ENCODE measurements at regions not wholly inside any gene's neighbourhood (a gene's known extent, or its start where the extent isn't known, plus 50 kb on each side); places are given as distances from the start of the nearest gene placed in this dataset.

- DNase-seq (ENCODE audit: low read depth in 1 of 2, low spot score in 1 of 2), result no peak
- H3K4me3 ChIP-seq (replicated peaks; ENCODE audit: insufficient read depth, low read length), result no peak overlapping the region
- no peak overlapping the region for H3K27ac ChIP-seq (replicated peaks)
- TF ChIP-seq SPI1 (IDR thresholded peaks at IDR 0.05; ENCODE audit: borderline replicate concordance, low read depth) (no peak), GABPA (IDR thresholded peaks at IDR 0.05; ENCODE audit: low read depth) (no peak), POLR2AphosphoS5 (IDR thresholded peaks at IDR 0.05; ENCODE audit: low read depth) (no peak)
- TF ChIP-seq, protein P1, sequence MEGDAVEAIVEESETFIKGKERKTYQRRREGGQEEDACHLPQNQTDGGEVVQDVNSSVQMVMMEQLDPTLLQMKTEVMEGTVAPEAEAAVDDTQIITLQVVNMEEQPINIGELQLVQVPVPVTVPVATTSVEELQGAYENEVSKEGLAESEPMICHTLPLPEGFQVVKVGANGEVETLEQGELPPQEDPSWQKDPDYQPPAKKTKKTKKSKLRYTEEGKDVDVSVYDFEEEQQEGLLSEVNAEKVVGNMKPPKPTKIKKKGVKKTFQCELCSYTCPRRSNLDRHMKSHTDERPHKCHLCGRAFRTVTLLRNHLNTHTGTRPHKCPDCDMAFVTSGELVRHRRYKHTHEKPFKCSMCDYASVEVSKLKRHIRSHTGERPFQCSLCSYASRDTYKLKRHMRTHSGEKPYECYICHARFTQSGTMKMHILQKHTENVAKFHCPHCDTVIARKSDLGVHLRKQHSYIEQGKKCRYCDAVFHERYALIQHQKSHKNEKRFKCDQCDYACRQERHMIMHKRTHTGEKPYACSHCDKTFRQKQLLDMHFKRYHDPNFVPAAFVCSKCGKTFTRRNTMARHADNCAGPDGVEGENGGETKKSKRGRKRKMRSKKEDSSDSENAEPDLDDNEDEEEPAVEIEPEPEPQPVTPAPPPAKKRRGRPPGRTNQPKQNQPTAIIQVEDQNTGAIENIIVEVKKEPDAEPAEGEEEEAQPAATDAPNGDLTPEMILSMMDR (IDR thresholded peaks at IDR 0.05; ENCODE audit: insufficient read depth, low read length), result no peak
- H3K27me3 ChIP-seq (ENCODE audit: insufficient read depth, poor library complexity, severe bottlenecking), result no peaks in the 10 kb centered on the region
Observed at GRCh38 chr6:156590482-156590881, 186.7 kb upstream of the ARID1B start.

GRCh38 chr6:156589281-156589680 lies 187.9 kb upstream of the ARID1B start:
- Histone ChIP-seq H3K27ac (replicated peaks) (no peak overlapping the region), H3K27me3 (ENCODE audit: insufficient read depth, poor library complexity, severe bottlenecking) (no peaks in the 10 kb centered on the region), H3K4me3 (replicated peaks; ENCODE audit: insufficient read depth, low read length) (no peak overlapping the region)
- TF ChIP-seq SPI1 (IDR thresholded peaks at IDR 0.05; ENCODE audit: borderline replicate concordance, low read depth), result no peak
- TF ChIP-seq, protein P2, sequence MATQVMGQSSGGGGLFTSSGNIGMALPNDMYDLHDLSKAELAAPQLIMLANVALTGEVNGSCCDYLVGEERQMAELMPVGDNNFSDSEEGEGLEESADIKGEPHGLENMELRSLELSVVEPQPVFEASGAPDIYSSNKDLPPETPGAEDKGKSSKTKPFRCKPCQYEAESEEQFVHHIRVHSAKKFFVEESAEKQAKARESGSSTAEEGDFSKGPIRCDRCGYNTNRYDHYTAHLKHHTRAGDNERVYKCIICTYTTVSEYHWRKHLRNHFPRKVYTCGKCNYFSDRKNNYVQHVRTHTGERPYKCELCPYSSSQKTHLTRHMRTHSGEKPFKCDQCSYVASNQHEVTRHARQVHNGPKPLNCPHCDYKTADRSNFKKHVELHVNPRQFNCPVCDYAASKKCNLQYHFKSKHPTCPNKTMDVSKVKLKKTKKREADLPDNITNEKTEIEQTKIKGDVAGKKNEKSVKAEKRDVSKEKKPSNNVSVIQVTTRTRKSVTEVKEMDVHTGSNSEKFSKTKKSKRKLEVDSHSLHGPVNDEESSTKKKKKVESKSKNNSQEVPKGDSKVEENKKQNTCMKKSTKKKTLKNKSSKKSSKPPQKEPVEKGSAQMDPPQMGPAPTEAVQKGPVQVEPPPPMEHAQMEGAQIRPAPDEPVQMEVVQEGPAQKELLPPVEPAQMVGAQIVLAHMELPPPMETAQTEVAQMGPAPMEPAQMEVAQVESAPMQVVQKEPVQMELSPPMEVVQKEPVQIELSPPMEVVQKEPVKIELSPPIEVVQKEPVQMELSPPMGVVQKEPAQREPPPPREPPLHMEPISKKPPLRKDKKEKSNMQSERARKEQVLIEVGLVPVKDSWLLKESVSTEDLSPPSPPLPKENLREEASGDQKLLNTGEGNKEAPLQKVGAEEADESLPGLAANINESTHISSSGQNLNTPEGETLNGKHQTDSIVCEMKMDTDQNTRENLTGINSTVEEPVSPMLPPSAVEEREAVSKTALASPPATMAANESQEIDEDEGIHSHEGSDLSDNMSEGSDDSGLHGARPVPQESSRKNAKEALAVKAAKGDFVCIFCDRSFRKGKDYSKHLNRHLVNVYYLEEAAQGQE (IDR thresholded peaks at IDR 0.05; ENCODE audit: insufficient replicate concordance, low read depth), result no peak
- TF ChIP-seq, protein P1 (IDR thresholded peaks at IDR 0.05; ENCODE audit: insufficient read depth, low read length), result no peak
- TF ChIP-seq POLR2AphosphoS5 (IDR thresholded peaks at IDR 0.05; ENCODE audit: low read depth), result no peak
- TF ChIP-seq GABPA (IDR thresholded peaks at IDR 0.05; ENCODE audit: low read depth), result no peak
- no peak for DNase-seq (ENCODE audit: low read depth in 1 of 2, low spot score in 1 of 2)

DNA sequence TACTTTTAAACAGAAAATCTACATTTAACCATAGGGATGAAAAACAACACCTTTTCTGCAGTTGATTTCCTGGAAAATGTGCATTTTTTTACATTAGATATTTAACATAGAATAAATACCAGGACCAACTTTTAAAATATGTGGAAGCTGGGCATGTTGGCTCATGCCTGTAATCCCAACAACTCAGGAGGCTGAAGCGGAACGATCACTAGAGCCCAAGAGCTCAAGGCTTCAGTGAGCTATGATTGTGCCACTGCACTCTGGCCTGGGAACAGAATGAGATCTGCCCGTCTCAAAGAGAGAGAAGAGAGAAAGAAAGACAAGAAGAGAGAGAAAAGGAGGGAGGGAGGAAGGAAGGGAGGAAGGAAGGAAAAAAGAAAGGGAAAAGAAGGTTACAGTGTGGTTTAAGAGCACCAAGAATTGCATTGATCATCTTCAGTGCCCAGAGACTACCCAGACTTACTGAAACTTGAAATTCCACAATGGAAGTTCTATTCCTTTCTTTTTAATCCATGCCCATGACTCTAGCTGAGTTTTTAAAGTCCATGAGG lies 189.4 kb upstream of the ARID1B start:
- H3K27ac ChIP-seq (replicated peaks), result no peak overlapping the region
- TF ChIP-seq SPI1 (IDR thresholded peaks at IDR 0.05; ENCODE audit: borderline replicate concordance, low read depth), result no peak
- TF ChIP-seq POLR2AphosphoS5 (IDR thresholded peaks at IDR 0.05; ENCODE audit: low read depth), result no peak
- TF ChIP-seq, protein P2 (IDR thresholded peaks at IDR 0.05; ENCODE audit: insufficient replicate concordance, low read depth), result no peak
- TF ChIP-seq, protein P1 (IDR thresholded peaks at IDR 0.05; ENCODE audit: insufficient read depth, low read length), result no peak
- no peak for TF ChIP-seq GABPA (IDR thresholded peaks at IDR 0.05; ENCODE audit: low read depth)
- no peak for DNase-seq (ENCODE audit: low read depth in 1 of 2, low spot score in 1 of 2)
- H3K4me3 ChIP-seq (replicated peaks; ENCODE audit: insufficient read depth, low read length), result no peak overlapping the region
- H3K27me3 ChIP-seq (ENCODE audit: insufficient read depth, poor library complexity, severe bottlenecking), result no peaks in the 10 kb centered on the region

GRCh38 chr6:156587071-156587470 lies 190.1 kb upstream of the ARID1B start:
- Histone ChIP-seq H3K27ac (replicated peaks) (no peak overlapping the region), H3K4me3 (replicated peaks; ENCODE audit: insufficient read depth, low read length) (no peak overlapping the region), H3K27me3 (ENCODE audit: insufficient read depth, poor library complexity, severe bottlenecking) (no peaks in the 10 kb centered on the region)
- DNase-seq (ENCODE audit: low read depth in 1 of 2, low spot score in 1 of 2), result no peak
- TF ChIP-seq, protein P1 (IDR thresholded peaks at IDR 0.05; ENCODE audit: insufficient read depth, low read length), result no peak
- TF ChIP-seq POLR2AphosphoS5 (IDR thresholded peaks at IDR 0.05; ENCODE audit: low read depth) (no peak), SPI1 (IDR thresholded peaks at IDR 0.05; ENCODE audit: borderline replicate concordance, low read depth) (no peak), GABPA (IDR thresholded peaks at IDR 0.05; ENCODE audit: low read depth) (no peak)
- TF ChIP-seq, protein P2 (IDR thresholded peaks at IDR 0.05; ENCODE audit: insufficient replicate concordance, low read depth), result no peak
